MM.1S (cell line): ENCODE measurements at regions not wholly inside any gene's neighbourhood (a gene's known extent, or its start where the extent isn't known, plus 50 kb on each side); places are given as distances from the start of the nearest gene placed in this dataset.
"Not testable (repeated sequence)": the region's sequence is repeated elsewhere in the genome, so short reads cannot be mapped to it uniquely, and the experiment has no call there.

ENCODE experiments used
- DNase-seq: peaks from one replicate; pipeline ENCODE4 v3.0.0-alpha.2; 2015
- H2AFZ ChIP-seq: fragments of 300-600 bp; sonication (generic); 2 replicates; pipeline ENCODE4 v1.6.0; 2016; ENCODE audit warnings: antibody characterized with exemption, low read length
- H3F3A ChIP-seq: fragments of 300-600 bp; sonication (generic); 2 replicates; pipeline ENCODE4 v1.6.1; 2016; ENCODE audit warnings: mild to moderate bottlenecking, antibody characterized with exemption, low read length, moderate library complexity, mixed read lengths; ENCODE audit not compliant: insufficient read depth
- H3K27ac ChIP-seq: fragments of 300-600 bp; sonication (generic); 2 replicates; pipeline ENCODE4 v1.5.1; 2016; ENCODE audit warnings: mild to moderate bottlenecking, low read length
- H3K27me3 ChIP-seq: fragments of 300-600 bp; sonication (generic); replicated peaks from 2 replicates; pipeline ENCODE4 v1.6.0; 2016; ENCODE audit warnings: low read length; ENCODE audit not compliant: insufficient read depth
- H3K36me3 ChIP-seq: fragments of 300-600 bp; sonication (generic); replicated peaks from 2 replicates; pipeline ENCODE4 v1.6.1; 2016; ENCODE audit warnings: mild to moderate bottlenecking, low read length, mixed read lengths; ENCODE audit not compliant: insufficient read depth
- H3K4me1 ChIP-seq: fragments of 300-600 bp; sonication (generic); 2 replicates; pipeline ENCODE4 v1.6.1; 2016; ENCODE audit warnings: low read length, mixed read lengths
- H3K4me2 ChIP-seq: fragments of 300-600 bp; sonication (generic); 2 replicates; pipeline ENCODE4 v1.6.0; 2016; ENCODE audit warnings: low read depth, low read length
- H3K4me3 ChIP-seq: fragments of 300-600 bp; sonication (generic); 2 replicates; pipeline ENCODE4 v1.5.1; 2016; ENCODE audit warnings: low read length, mixed read lengths
- H3K79me2 ChIP-seq: fragments of 300-600 bp; sonication (generic); 2 replicates; pipeline ENCODE4 v1.6.1; 2016; ENCODE audit warnings: mixed run types, low read length, mixed read lengths
- H3K9ac ChIP-seq: fragments of 300-600 bp; sonication (generic); 2 replicates; pipeline ENCODE4 v1.6.1; 2016; ENCODE audit warnings: low read length, mixed read lengths
- H3K9me2 ChIP-seq: fragments of 300-600 bp; sonication (generic); replicated peaks from 2 replicates; pipeline ENCODE4 v1.6.1; 2016; ENCODE audit warnings: mild to moderate bottlenecking, low read length, mixed read lengths; ENCODE audit not compliant: insufficient read depth
- H3K9me3 ChIP-seq: fragments of 300-600 bp; sonication (generic); replicated peaks from 2 replicates; pipeline ENCODE4 v1.6.1; 2016; ENCODE audit warnings: mild to moderate bottlenecking, low read length, mixed read lengths; ENCODE audit not compliant: insufficient read depth
- H4K20me1 ChIP-seq: fragments of 300-600 bp; sonication (generic); 2 replicates; pipeline ENCODE4 v1.6.1; 2016; ENCODE audit warnings: mild to moderate bottlenecking, low read length, moderate library complexity, mixed read lengths; ENCODE audit not compliant: insufficient read depth
- CTCF ChIP-seq: fragments of 300-600 bp; sonication (generic); IDR thresholded peaks from 2 replicates; pipeline ENCODE4 v1.5.1; 2016; ENCODE audit warnings: antibody characterized with exemption, low read length, mixed read lengths
- EZH2 ChIP-seq: fragments of 300-600 bp; sonication (generic); optimal IDR thresholded peaks from 2 replicates; pipeline ENCODE3; 2017; ENCODE audit warnings: low read depth, mild to moderate bottlenecking, antibody characterized with exemption, low read length, mixed read lengths
- EZH2phosphoT487 ChIP-seq: fragments of 300-600 bp; sonication (generic); IDR thresholded peaks from 2 replicates; pipeline ENCODE4 v1.6.1; 2018; ENCODE audit warnings: antibody characterized with exemption, low read length

- H3K9ac ChIP-seq, result no peak overlapping the region
- H3K27me3 ChIP-seq, result no peaks in the 10 kb centered on the region
- H3K9me3 ChIP-seq, result no peaks in the 10 kb centered on the region
- H3K9me2 ChIP-seq, result no peaks in the 10 kb centered on the region
- DNase-seq, result no peak
- no peak for TF ChIP-seq CTCF
- TF ChIP-seq EZH2phosphoT487, result no peak
- no peaks in the 10 kb centered on the region for H3K36me3 ChIP-seq
- no peak overlapping the region for H3K4me2 ChIP-seq
- H3K27ac ChIP-seq, result no peak overlapping the region
- H3K4me1 ChIP-seq, result no peaks in the 10 kb centered on the region
- H4K20me1 ChIP-seq, result no peaks in the 10 kb centered on the region
- no peak overlapping the region for H3K4me3 ChIP-seq
- no peaks in the 10 kb centered on the region for H3K79me2 ChIP-seq
- H3F3A ChIP-seq, result no peaks in the 10 kb centered on the region
- no peak overlapping the region for H2AFZ ChIP-seq
These were observed 507.0 kb downstream of the TTLL7 start for GRCh38 chr1:83491930-83492329.

GRCh38 chr1:83490988-83491387 lies 507.9 kb downstream of the TTLL7 start:
- Histone ChIP-seq H3K36me3 (no peaks in the 10 kb centered on the region), H3K79me2 (no peaks in the 10 kb centered on the region), H3K4me2 (no peak overlapping the region), H3K27me3 (no peaks in the 10 kb centered on the region), H3K9me2 (no peaks in the 10 kb centered on the region), H3K4me1 (no peaks in the 10 kb centered on the region), H3K9me3 (no peaks in the 10 kb centered on the region), H4K20me1 (no peaks in the 10 kb centered on the region), H3F3A (no peaks in the 10 kb centered on the region), H3K4me3 (no peak overlapping the region), H2AFZ (no peak overlapping the region), H3K27ac (no peak overlapping the region), H3K9ac (no peak overlapping the region)
- TF ChIP-seq EZH2phosphoT487 (no peak), EZH2 (no peak), CTCF (no peak)
- DNase-seq, result no peak

GRCh38 chr1:83488105-83488504 lies 510.8 kb downstream of the TTLL7 start:
- H3K79me2 ChIP-seq, H3K9me3 ChIP-seq, H3K27ac ChIP-seq, H3K4me3 ChIP-seq, H4K20me1 ChIP-seq, H3F3A ChIP-seq, H3K27me3 ChIP-seq, H3K9me2 ChIP-seq, H2AFZ ChIP-seq, H3K36me3 ChIP-seq, DNase-seq, H3K9ac ChIP-seq, H3K4me2 ChIP-seq, H3K4me1 ChIP-seq: not testable (repeated sequence)

DNA sequence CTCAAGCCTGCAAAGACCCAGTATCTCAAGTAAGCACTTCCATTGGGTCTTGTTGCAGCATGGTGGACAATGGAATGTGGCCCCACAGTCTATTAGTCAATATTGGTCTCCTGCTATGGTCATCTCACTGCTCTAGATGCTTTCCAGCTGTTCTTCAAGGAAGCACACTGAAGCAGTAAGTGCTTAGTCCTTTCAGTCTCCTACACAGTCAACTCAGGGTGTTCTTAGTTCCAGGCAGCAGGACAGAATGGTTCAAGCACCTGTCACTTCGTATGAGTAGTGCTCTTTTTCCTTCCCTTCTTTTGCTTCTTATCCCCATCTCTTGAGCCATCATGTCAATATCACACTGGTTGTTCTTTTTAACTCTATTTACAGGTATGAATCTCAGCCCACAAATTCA lies 511.5 kb downstream of the TTLL7 start:
- not testable (repeated sequence) for DNase-seq, H2AFZ ChIP-seq, H3K9me2 ChIP-seq, H3K27me3 ChIP-seq, H3K4me2 ChIP-seq, H3K4me1 ChIP-seq, H3K27ac ChIP-seq, H3K4me3 ChIP-seq, H3F3A ChIP-seq, H4K20me1 ChIP-seq, H3K9ac ChIP-seq, H3K9me3 ChIP-seq, H3K36me3 ChIP-seq, H3K79me2 ChIP-seq

DNA sequence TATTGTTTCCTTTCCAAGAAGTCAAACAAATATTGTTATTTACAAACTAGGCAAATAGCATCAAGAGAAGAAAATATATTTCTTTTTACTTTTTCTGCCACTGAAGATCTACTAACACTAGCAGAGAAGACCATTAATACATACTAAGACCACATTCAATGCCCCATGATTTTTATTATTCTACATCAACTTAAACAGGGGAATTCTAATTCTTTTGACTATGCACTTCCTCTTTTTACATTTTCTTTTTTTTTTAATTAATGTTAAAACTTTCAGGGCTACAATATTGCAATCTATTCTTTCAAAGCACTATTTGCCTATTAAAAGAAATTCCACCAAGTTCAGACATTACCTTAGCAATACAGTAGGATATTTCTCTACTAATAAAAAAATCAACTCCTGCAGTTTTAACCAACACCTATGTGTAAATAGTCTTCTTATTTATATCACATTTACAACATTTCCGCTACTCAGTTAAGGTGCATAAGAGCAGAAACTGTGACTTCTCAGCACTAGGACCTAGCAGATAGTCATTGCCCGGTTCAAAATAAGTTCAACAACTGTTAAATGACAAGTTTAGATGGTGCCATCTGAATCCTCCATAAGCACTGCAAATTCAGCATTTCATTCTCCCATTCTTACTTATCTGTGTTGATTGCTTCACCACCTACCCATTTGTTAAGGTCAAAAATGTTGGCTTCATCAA lies 513.5 kb downstream of the TTLL7 start:
- not testable (repeated sequence) for H4K20me1 ChIP-seq, H3K4me2 ChIP-seq, H3K27ac ChIP-seq, H3F3A ChIP-seq, H3K9me2 ChIP-seq, H3K9me3 ChIP-seq, H3K4me3 ChIP-seq, H2AFZ ChIP-seq, H3K4me1 ChIP-seq, H3K9ac ChIP-seq, DNase-seq, H3K36me3 ChIP-seq, H3K79me2 ChIP-seq, H3K27me3 ChIP-seq

GRCh38 chr1:83481284-83481683 lies 517.6 kb downstream of the TTLL7 start:
- not testable (repeated sequence) for H3K27ac ChIP-seq

More at GRCh38 chr1:83481284-83481683, 517.6 kb downstream of the TTLL7 start:
- H3K36me3 ChIP-seq, H3K79me2 ChIP-seq, H3F3A ChIP-seq, H3K4me1 ChIP-seq, H3K9me2 ChIP-seq, H4K20me1 ChIP-seq, H3K27me3 ChIP-seq, H3K9me3 ChIP-seq, H2AFZ ChIP-seq, H3K9ac ChIP-seq, DNase-seq, H3K4me2 ChIP-seq, H3K4me3 ChIP-seq: not testable (repeated sequence)
